Aorta (tissue), 5 donors: ENCODE measurements at regions not wholly inside any gene's neighbourhood (a gene's known extent, or its start where the extent isn't known, plus 50 kb on each side); places are given as distances from the start of the nearest gene placed in this dataset.
"Not testable (repeated sequence)": the region's sequence is repeated elsewhere in the genome, so short reads cannot be mapped to it uniquely, and the experiment has no call there.

Source experiments
- ATAC-seq: fragments of 200-7000 bp; cut with Tn5 transposase; one replicate; pipeline ENCODE4 v1.9.1; 2022; ENCODE audit warnings: moderate library complexity; ENCODE audit not compliant: low FRiP score
- DNase-seq, 2 donors: peaks; one replicate each; pipeline ENCODE4 v3.0.0-alpha.2; 2020
- H3K27ac ChIP-seq, 2 donors: one replicate each; pipeline ENCODE4 v1.5.1; 2013; ENCODE audit warnings: low read length in 2 of 2, mild to moderate bottlenecking in 2 of 2, moderate library complexity in 2 of 2, control low read depth in 1 of 2, inconsistent platforms in 1 of 2, low read depth in 1 of 2
- H3K27me3 ChIP-seq, 2 donors: one replicate each; pipeline ENCODE4 v1.6.1; 2013; ENCODE audit warnings: control low read depth in 1 of 2, low read length in 1 of 2, mild to moderate bottlenecking in 1 of 2, moderate library complexity in 1 of 2; ENCODE audit not compliant: insufficient read depth in 2 of 2, control insufficient read depth in 1 of 2
- H3K36me3 ChIP-seq, 2 donors: one replicate each; pipeline ENCODE4 v1.6.1; 2013; ENCODE audit warnings: control low read depth in 1 of 2, low read length in 1 of 2, mild to moderate bottlenecking in 1 of 2; ENCODE audit not compliant: insufficient read depth in 2 of 2, control insufficient read depth in 1 of 2
- H3K4me1 ChIP-seq, 2 donors: one replicate each; pipeline ENCODE4 v1.6.1; 2013; ENCODE audit warnings: low read length in 2 of 2, control low read depth in 1 of 2, mild to moderate bottlenecking in 1 of 2, moderate library complexity in 1 of 2; ENCODE audit not compliant: insufficient read depth in 2 of 2, control insufficient read depth in 1 of 2
- H3K4me3 ChIP-seq, 2 donors: one replicate each; pipeline ENCODE4 v1.5.1; 2013; ENCODE audit warnings: low read length in 2 of 2, control low read depth in 1 of 2, mild to moderate bottlenecking in 1 of 2
- H3K9me3 ChIP-seq: one replicate; pipeline ENCODE4 v1.6.1; 2013; ENCODE audit warnings: mild to moderate bottlenecking, low read length; ENCODE audit not compliant: control insufficient read depth
- WGBS, 2 donors: extraction: QIAGEN DNeasy Blood & Tissue Kit; methylation state at CpG; one replicate each; pipeline ENCODE4 v1.1.7; 2013; 5-methylcytosine and 5-hydroxymethylcytosine counted together
- intact Hi-C, 2 donors: fragments of 100-400 bp; cut with DNase I; formaldehyde crosslinking; loops; one replicate each; pipeline versions ENCODE4 v1.14.2 to v1.15.0; 2022
- donor health status: healthy with polysubstance abuse.
- donor health status: Bipolar disorder and iron deficiency.
- donor health status: DM: no; HTN: no; CAD: no.
- donor health status: DM: no; HTN: no; CAD: no.
- donor health status: DM: yes; HTN: yes; CAD: no.

DNA sequence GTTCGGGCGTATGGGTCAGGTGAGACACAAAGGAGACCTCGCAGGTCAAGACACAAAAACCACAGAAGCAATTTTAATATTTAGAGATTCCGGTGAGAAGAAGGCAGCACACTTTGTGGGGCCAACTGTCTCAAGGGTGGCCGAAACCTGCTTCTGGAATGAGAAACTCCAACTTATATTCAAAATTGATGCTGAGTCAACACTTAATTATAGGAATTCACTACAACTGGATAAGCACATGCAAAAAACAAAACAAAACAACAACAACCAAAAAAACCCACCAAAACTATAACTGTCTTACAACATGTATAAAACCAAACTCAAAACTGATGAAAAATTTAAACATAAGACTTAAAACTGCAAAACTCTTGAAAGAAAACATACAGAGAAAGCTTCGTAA, 593.3 kb downstream of the POM121L12 start:
- Histone ChIP-seq H3K4me3 (no peak overlapping the region), H3K36me3 (no peaks in the 10 kb centered on the region), H3K4me1 (no peaks in the 10 kb centered on the region), H3K27me3 (no peaks in the 10 kb centered on the region), H3K27ac (no peak overlapping the region), H3K9me3 (peaks cover 1% of the 10 kb centered on the region)
- intact Hi-C loops = no loop called here
- DNase-seq (no peak), ATAC-seq (no peak)
- 80 to 83% methylated on average over 6 of the region's 6 CpGs for WGBS, 2 donors

DNA sequence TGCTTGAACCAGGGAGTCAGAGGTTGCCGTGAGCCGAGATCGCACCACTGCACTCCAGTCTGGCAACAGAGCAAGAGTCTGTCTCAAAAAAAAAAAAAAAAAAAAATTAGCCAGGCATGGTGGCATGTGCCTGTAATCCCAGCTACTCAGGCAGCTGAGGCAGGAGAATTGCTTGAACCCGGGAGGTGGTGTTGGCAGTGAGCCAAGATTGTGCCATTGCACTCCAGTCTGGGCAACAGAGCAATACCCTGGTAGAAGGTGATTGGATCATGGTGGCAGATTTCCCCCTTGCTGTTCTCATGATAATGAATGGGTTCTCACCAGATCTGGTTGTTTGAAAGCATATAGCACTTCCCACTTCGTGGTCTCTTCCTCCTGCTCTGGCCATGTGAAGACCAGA, 599.8 kb downstream of the POM121L12 start:
- intact Hi-C loops, DNase-seq, H3K36me3 ChIP-seq, H3K9me3 ChIP-seq, H3K27me3 ChIP-seq, H3K4me1 ChIP-seq, H3K27ac ChIP-seq, ATAC-seq, H3K4me3 ChIP-seq: not testable (repeated sequence)
- 86 to 87% methylated on average over 5 of the region's 5 CpGs for WGBS, 2 donors

DNA sequence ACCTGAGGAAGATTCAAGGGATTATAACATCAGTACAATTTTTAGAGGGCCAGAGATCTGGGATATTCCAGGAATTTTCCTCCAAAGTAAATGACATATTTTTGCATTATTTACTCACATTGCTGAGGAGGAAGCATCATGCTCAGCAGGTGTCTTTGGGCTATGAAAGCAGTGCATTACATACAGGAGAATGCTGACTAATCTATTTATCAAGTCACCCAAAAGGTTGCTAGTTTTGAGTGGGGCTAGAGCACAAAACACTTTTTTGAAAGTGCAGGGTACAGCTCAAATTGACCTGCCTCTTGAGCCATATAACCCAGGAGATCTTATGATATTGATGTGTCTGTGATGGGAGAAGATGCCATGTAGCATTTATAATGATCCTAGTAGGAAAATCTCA, 603.1 kb downstream of the POM121L12 start:
- Histone ChIP-seq H3K4me1 (no peaks in the 10 kb centered on the region), H3K27ac (no peak overlapping the region)
- intact Hi-C loops = no loop called here

DNA sequence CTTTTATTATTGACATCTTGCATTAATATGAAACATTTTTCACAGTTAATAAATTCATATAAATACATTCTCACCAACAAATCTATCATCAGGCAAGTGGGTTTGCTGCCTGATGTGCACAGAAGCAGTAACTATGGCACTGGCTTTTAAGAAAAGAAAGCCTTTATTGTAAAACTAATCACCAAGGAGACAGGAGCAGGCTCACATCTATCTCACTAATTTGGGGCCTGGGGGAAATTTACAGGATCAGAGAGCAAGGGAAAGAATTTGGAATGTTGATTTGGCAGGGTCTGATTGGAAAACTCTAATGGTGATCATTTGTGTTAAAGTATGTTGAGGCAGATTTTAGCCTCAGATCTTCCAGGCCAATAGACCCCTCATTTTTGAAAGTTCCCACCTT, 605.7 kb downstream of the POM121L12 start:
- Histone ChIP-seq H3K27me3 (no peaks in the 10 kb centered on the region), H3K4me3 (no peak overlapping the region), H3K27ac (no peak overlapping the region), H3K36me3 (no peaks in the 10 kb centered on the region), H3K9me3 (peaks cover 4% of the 10 kb centered on the region), H3K4me1 (no peaks in the 10 kb centered on the region)
- DNase-seq = no peak
- intact Hi-C loops = no loop called here
- no peak for ATAC-seq

More for the DNA sequence above, 603.1 kb downstream of the POM121L12 start:
- H3K27me3 ChIP-seq = no peaks in the 10 kb centered on the region
- no peak overlapping the region for H3K4me3 ChIP-seq
- ATAC-seq (no peak), DNase-seq (no peak)
- H3K9me3 ChIP-seq = peaks cover 4% of the 10 kb centered on the region
- H3K36me3 ChIP-seq = no peaks in the 10 kb centered on the region

DNA sequence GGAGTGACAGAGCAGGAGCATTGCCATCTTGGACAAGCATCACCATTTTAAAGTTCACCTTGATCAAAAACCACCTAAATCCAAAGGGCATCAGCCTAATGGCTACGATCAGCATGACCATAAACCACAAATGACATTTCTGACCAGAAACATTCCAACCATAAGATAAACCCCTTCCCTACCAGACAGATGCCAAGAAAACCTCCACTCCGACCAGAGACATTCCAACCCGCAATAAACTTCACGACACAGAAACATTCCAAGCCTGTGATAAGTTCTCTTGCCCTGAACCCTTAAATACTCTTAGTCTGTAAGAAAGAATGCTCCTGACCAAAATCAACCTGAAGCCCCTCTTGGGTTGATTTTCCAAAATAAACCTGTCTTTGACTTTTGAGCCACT, 606.9 kb downstream of the POM121L12 start:
- no peak for ATAC-seq
- Histone ChIP-seq H3K36me3 (no peaks in the 10 kb centered on the region), H3K9me3 (no peaks in the 10 kb centered on the region), H3K4me1 (no peaks in the 10 kb centered on the region), H3K4me3 (no peak overlapping the region), H3K27ac (no peak overlapping the region), H3K27me3 (no peaks in the 10 kb centered on the region)
- WGBS, 2 donors = 16% methylated on average over 4 of the region's 4 CpGs
- DNase-seq = no peak
- intact Hi-C loops = no loop called here

DNA sequence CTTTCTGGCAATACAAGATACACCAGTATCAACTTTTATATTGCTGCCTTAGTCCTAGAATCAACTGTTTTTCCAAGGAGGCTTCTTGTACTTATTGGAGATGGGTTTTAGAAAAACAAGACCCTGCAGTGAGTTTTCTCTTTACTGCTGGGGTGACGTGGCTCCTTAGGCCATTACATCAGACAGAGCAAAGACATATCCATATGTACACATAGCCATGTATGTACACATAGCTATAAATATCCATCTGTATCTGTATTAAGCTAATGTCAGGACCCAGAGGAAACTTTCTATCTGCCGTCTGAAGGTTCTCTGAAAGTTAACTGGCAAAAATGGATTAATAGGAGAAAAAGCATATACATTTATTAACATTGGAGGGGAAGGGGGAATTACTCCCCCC, 607.4 kb downstream of the POM121L12 start:
- Histone ChIP-seq H3K4me3 (no peak overlapping the region), H3K9me3 (no peaks in the 10 kb centered on the region), H3K27ac (no peak overlapping the region), H3K27me3 (no peaks in the 10 kb centered on the region), H3K4me1 (no peaks in the 10 kb centered on the region), H3K36me3 (no peaks in the 10 kb centered on the region)
- 11 to 25% methylated on average over 2 of the region's 2 CpGs for WGBS, 2 donors
- no peak for DNase-seq
- no peak for ATAC-seq
- intact Hi-C loops = no loop called here

DNA sequence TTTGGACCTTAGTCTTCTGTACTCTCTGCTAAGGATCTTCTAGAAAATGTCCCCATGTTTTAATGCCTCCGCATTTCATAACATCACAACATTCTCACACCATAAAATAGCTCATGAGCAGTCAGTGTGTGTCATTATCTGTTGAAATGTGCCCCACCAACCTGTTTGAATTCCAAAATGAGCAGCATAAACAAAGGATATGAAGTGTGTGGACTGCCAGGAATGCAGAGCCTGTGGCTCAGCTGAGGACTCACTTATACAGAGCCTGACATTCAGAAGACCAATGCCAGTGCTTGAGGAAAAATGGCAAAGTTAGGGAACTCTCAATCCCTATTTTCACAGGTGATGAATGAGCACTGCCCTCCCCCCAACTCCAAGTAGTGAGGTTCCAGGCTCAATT, 621.4 kb downstream of the POM121L12 start:
- Histone ChIP-seq H3K4me1 (no peaks in the 10 kb centered on the region), H3K27me3 (no peaks in the 10 kb centered on the region), H3K36me3 (no peaks in the 10 kb centered on the region), H3K27ac (no peak overlapping the region), H3K9me3 (no peaks in the 10 kb centered on the region), H3K4me3 (no peak overlapping the region)
- no peak for DNase-seq
- intact Hi-C loops = no loop called here
- 71 to 84% methylated on average over 1 of the region's 1 CpG for WGBS, 2 donors
- ATAC-seq = no peak

DNA sequence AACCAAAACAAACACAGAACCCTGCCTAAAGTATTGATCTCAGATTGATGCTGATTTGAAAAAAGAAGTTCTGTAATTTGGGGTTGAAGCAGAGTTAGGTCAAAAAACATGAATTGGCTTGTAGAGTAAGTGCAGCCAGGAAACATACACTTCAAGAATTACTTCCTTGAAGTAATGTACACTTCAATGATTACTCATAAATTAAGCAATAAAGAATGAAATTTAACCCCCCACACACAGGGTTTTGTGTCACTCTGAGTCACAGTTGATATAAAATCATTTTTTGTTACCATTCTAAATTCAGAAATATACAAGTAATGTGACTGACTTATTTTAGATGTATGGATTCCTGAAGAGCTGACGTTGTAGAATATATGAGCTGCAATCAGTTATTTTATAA, 622.2 kb downstream of the POM121L12 start:
- no peaks in the 10 kb centered on the region for H3K9me3 ChIP-seq
- 52 to 56% methylated on average over 1 of the region's 1 CpG for WGBS, 2 donors
- ATAC-seq (no peak), DNase-seq (no peak)
- H3K27ac ChIP-seq = no peak overlapping the region
- no peaks in the 10 kb centered on the region for H3K27me3 ChIP-seq
- no peak overlapping the region for H3K4me3 ChIP-seq
- no peaks in the 10 kb centered on the region for H3K4me1 ChIP-seq
- H3K36me3 ChIP-seq = no peaks in the 10 kb centered on the region
- intact Hi-C loops = no loop called here

DNA sequence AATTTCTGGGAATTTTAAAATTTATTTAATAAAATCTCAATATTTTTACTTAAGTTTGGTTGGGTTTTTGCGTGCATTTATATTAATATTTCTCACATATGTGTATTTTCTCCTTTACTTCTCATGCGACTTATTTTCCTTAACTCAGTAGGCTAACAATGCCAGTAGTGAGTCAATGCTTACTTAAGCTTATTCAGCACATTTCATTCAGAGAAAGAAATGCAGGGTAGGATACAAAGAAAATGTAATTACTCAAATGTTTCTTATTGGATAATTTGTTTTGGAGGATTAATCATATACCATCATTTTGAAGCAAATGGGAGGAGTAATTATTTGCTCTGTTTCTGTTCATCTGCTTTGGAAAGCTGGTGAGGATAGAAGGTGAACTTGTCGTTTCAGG, 623.5 kb downstream of the POM121L12 start:
- Histone ChIP-seq H3K27ac (no peak overlapping the region), H3K4me3 (no peak overlapping the region), H3K36me3 (no peaks in the 10 kb centered on the region), H3K4me1 (no peaks in the 10 kb centered on the region), H3K9me3 (no peaks in the 10 kb centered on the region), H3K27me3 (no peaks in the 10 kb centered on the region)
- no peak for DNase-seq
- ATAC-seq = no peak
- WGBS, 2 donors = 78 to 84% methylated on average over 3 of the region's 3 CpGs
- intact Hi-C loops = no loop called here
